ENCODE measurements at regions not wholly inside any gene's neighbourhood (a gene's known extent, or its start where the extent isn't known, plus 50 kb on each side); places are given as distances from the start of the nearest gene placed in this dataset.
"Not testable (repeated sequence)": the region's sequence is repeated elsewhere in the genome, so short reads cannot be mapped to it uniquely, and the experiment has no call there.

- Histone ChIP-seq H3K4me3 (replicated peaks in 1 of 3) (no peak overlapping the region), H3K27me3 (no peaks in the 10 kb centered on the region), H3K4me1 (no peaks in the 10 kb centered on the region), H3K27ac (no peak overlapping the region), H3K9me3 (no peaks in the 10 kb centered on the region), H3K36me3 (no peaks in the 10 kb centered on the region)
- intact Hi-C loops (cut with DNase I): no loop called here
- WGBS, 2 donors: 83 to 93% methylated on average over 5 of the region's 5 CpGs
- TF ChIP-seq CTCF (IDR thresholded peaks at IDR 0.05) (no peak), POLR2A (IDR thresholded peaks at IDR 0.05) (no peak)
- DNase-seq: no peak
These were observed 126.0 kb downstream of the ABCC12 start for GRCh38 chr16:48029768-48030167.

GRCh38 chr16:48025359-48025758 is 130.4 kb downstream of the ABCC12 start:
- Histone ChIP-seq H3K36me3 (no peaks in the 10 kb centered on the region), H3K9me3 (no peaks in the 10 kb centered on the region), H3K4me1 (no peaks in the 10 kb centered on the region), H3K4me3 (replicated peaks in 1 of 3) (no peak overlapping the region), H3K27ac (no peak overlapping the region), H3K27me3 (no peaks in the 10 kb centered on the region)
- no peak for DNase-seq
- WGBS, 2 donors: 84 to 95% methylated on average over 5 of the region's 5 CpGs
- TF ChIP-seq POLR2A (IDR thresholded peaks at IDR 0.05) (no peak), CTCF (IDR thresholded peaks at IDR 0.05) (no peak)
- intact Hi-C loops (cut with DNase I): no loop called here

- Histone ChIP-seq H3K4me1 (no peaks in the 10 kb centered on the region), H3K4me3 (replicated peaks in 1 of 3) (no peak overlapping the region), H3K27me3 (no peaks in the 10 kb centered on the region), H3K9me3 (no peaks in the 10 kb centered on the region), H3K27ac (no peak overlapping the region), H3K36me3 (no peaks in the 10 kb centered on the region)
- intact Hi-C loops (cut with DNase I): no loop called here
- DNase-seq: no peak
- TF ChIP-seq CTCF (IDR thresholded peaks at IDR 0.05) (no peak), POLR2A (IDR thresholded peaks at IDR 0.05) (no peak)
- 48 to 69% methylated on average over 5 of the region's 5 CpGs for WGBS, 2 donors
These were observed 131.8 kb downstream of the ABCC12 start for GRCh38 chr16:48024042-48024441.

GRCh38 chr16:48022496-48022895 is 133.3 kb downstream of the ABCC12 start:
- H3K27me3 ChIP-seq: no peaks in the 10 kb centered on the region
- no peak for TF ChIP-seq POLR2A (IDR thresholded peaks at IDR 0.05)
- TF ChIP-seq CTCF (IDR thresholded peaks at IDR 0.05): no peak
- H3K4me1 ChIP-seq: no peaks in the 10 kb centered on the region
- no peaks in the 10 kb centered on the region for H3K36me3 ChIP-seq
- no peak overlapping the region for H3K27ac ChIP-seq
- H3K4me3 ChIP-seq (replicated peaks in 1 of 3): no peak overlapping the region
- intact Hi-C loops (cut with DNase I): no loop called here
- H3K9me3 ChIP-seq: no peaks in the 10 kb centered on the region
- WGBS, 2 donors: 75 to 90% methylated on average over 5 of the region's 5 CpGs
- no peak for DNase-seq

- not testable (repeated sequence) for H3K36me3 ChIP-seq, H3K9me3 ChIP-seq, H3K4me1 ChIP-seq
These were observed 135.2 kb downstream of the ABCC12 start for GRCh38 chr16:48020617-48021016.

More at GRCh38 chr16:48020617-48021016, 135.2 kb downstream of the ABCC12 start:
- WGBS, 2 donors: 51% methylated on average over 4 of the region's 6 CpGs; no CpG with 5 or more reads in 1 of the 2 donors
- H3K27me3 ChIP-seq; H3K4me3 ChIP-seq (replicated peaks in 1 of 3); intact Hi-C loops (cut with DNase I); H3K27ac ChIP-seq; DNase-seq: not testable (repeated sequence)
